Caco-2 (cell line): ENCODE measurements at regions not wholly inside any gene's neighbourhood (a gene's known extent, or its start where the extent isn't known, plus 50 kb on each side); places are given as distances from the start of the nearest gene placed in this dataset.

ENCODE experiments used
- BruUV-seq: library from RNA; stranded (reverse); fragments of 400-500 nt; replicated peaks from 2 replicates; lab custom pipeline; 2021; lab: Mats Ljungman, UMichigan
- CTCF ChIA-PET: fragments of 300-600 bp; sonication (Branson Sonifier 250); formaldehyde crosslinking; loops from one replicate; lab custom pipeline; 2022; ENCODE audit warnings: antibody characterized with exemption; lab: Charles Lee
- POLR2A ChIA-PET: fragments of 300-600 bp; sonication (Branson Sonifier 250); formaldehyde crosslinking; loops from one replicate; lab custom pipeline; 2022; ENCODE audit warnings: antibody characterized with exemption; lab: Charles Lee
- DNase-seq, 2 experiments: peaks; one replicate each; pipeline versions ENCODE4 v3.0.0 to v3.0.0-alpha.2; 2020 to 2022
- H3K27me3 ChIP-seq: replicated peaks from 2 replicates; pipeline ENCODE4 v1.6.0; 2011; ENCODE audit warnings: low read length; ENCODE audit not compliant: control insufficient read depth, insufficient read depth
- H3K36me3 ChIP-seq: 2 replicates; pipeline ENCODE4 v1.5.1; 2011; ENCODE audit warnings: low read length; ENCODE audit not compliant: control insufficient read depth, insufficient read depth
- H3K4me1 ChIP-seq: fragments of 250-450 bp; sonication (Bioruptor Pico); 2 replicates; pipeline ENCODE4 v1.5.1; 2020; ENCODE audit warnings: mild to moderate bottlenecking
- H3K4me3 ChIP-seq: 2 replicates; pipeline ENCODE4 v1.5.1; 2011; ENCODE audit warnings: low read depth, mild to moderate bottlenecking, control low read depth, low read length
- H3K9me3 ChIP-seq: fragments of 250-450 bp; sonication (Bioruptor Pico); 2 replicates; pipeline ENCODE4 v1.5.1; 2020; ENCODE audit warnings: mild to moderate bottlenecking, moderate library complexity
- H3K27ac Mint-ChIP-seq: one replicate; pipeline ENCODE4 v1.8.0; 2022; ENCODE audit warnings: mixed read lengths; ENCODE audit not compliant: unreplicated experiment
- H3K27me3 Mint-ChIP-seq: one replicate; pipeline ENCODE4 v1.8.0; 2022; ENCODE audit warnings: mixed read lengths; ENCODE audit not compliant: insufficient read depth, unreplicated experiment
- H3K36me3 Mint-ChIP-seq: one replicate; pipeline ENCODE4 v1.8.0; 2022; ENCODE audit warnings: mild to moderate bottlenecking, mixed read lengths; ENCODE audit not compliant: insufficient read depth, unreplicated experiment
- H3K4me1 Mint-ChIP-seq: one replicate; pipeline ENCODE4 v1.8.0; 2022; ENCODE audit warnings: low read depth, mixed read lengths; ENCODE audit not compliant: unreplicated experiment
- H3K4me3 Mint-ChIP-seq: one replicate; pipeline ENCODE4 v1.8.0; 2022; ENCODE audit warnings: mild to moderate bottlenecking, moderate library complexity, mixed read lengths; ENCODE audit not compliant: unreplicated experiment
- H3K9me3 Mint-ChIP-seq: one replicate; pipeline ENCODE4 v1.8.0; 2022; ENCODE audit warnings: mixed read lengths; ENCODE audit not compliant: unreplicated experiment
- intact Hi-C: fragments of 100-400 bp; cut with micrococcal nuclease; formaldehyde crosslinking; loops from one replicate; pipeline ENCODE4 v1.10.0; 2022; ENCODE audit not compliant: unreplicated experiment
- TF ChIP-seq, protein P1 (sequence below), 2 experiments: fragments of 200-600 bp in 1 of 2; IDR thresholded peaks; 1 replicate in 1 of 2; 2 replicates in 1 of 2; pipeline versions ENCODE4 v1.5.1 to v1.8.0; 2011 to 2022; ENCODE audit warnings: antibody characterized with exemption in 1 of 2, control low read depth in 1 of 2, inconsistent platforms in 1 of 2, low read depth in 1 of 2, low read length in 1 of 2, mild to moderate bottlenecking in 1 of 2, moderate library complexity in 1 of 2; ENCODE audit not compliant: insufficient read depth in 1 of 2, severe bottlenecking in 1 of 2, unreplicated experiment in 1 of 2

DNA sequence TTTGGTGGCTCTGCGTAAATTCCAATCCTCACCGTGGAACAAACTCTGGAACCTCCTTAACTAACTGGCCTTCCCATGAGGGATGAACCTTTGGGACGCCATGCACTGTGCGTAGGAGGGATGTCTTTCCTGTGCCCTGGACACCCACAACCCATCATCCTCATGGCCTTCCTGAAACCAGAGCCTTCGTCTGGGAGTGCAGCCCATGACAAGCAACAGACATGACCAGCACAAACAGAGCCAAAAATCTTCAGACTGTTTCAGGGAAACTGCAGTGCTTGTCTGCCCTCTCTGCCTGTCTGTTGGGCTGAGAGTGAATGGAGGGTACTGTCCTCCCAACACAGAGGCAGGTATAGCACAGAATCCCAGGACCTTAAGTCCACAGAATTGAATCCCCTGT, 61.1 kb upstream of the BOC start:
- no peak overlapping the region for H3K4me3 ChIP-seq
- Mint-ChIP-seq H3K27ac (no peak overlapping the region), H3K27me3 (no peaks in the 10 kb centered on the region), H3K4me1 (no peaks in the 10 kb centered on the region), H3K4me3 (no peak overlapping the region), H3K9me3 (no peaks in the 10 kb centered on the region), H3K36me3 (no peaks in the 10 kb centered on the region)
- no peaks in the 10 kb centered on the region for H3K9me3 ChIP-seq
- CTCF ChIA-PET, result no interaction called here
- no TSS peak for BruUV-seq
- no peaks in the 10 kb centered on the region for H3K4me1 ChIP-seq
- DNase-seq, result no peak
- POLR2A ChIA-PET, result no interaction called here
- intact Hi-C loops, result loop anchor here (1.0 kb wide), 1 partner anchor 15 kb away; no protein-coding TSS in a partner anchor
- H3K27me3 ChIP-seq, result no peaks in the 10 kb centered on the region; the same call in 1 of the 2 replicates
- no peaks in the 10 kb centered on the region for H3K36me3 ChIP-seq
- TF ChIP-seq, protein P1, sequence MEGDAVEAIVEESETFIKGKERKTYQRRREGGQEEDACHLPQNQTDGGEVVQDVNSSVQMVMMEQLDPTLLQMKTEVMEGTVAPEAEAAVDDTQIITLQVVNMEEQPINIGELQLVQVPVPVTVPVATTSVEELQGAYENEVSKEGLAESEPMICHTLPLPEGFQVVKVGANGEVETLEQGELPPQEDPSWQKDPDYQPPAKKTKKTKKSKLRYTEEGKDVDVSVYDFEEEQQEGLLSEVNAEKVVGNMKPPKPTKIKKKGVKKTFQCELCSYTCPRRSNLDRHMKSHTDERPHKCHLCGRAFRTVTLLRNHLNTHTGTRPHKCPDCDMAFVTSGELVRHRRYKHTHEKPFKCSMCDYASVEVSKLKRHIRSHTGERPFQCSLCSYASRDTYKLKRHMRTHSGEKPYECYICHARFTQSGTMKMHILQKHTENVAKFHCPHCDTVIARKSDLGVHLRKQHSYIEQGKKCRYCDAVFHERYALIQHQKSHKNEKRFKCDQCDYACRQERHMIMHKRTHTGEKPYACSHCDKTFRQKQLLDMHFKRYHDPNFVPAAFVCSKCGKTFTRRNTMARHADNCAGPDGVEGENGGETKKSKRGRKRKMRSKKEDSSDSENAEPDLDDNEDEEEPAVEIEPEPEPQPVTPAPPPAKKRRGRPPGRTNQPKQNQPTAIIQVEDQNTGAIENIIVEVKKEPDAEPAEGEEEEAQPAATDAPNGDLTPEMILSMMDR (IDR thresholded peaks at IDR 0.05; ENCODE audit: insufficient read depth in 1 of 2, low read depth in 1 of 2, low read length in 1 of 2, severe bottlenecking in 1 of 2, unreplicated experiment in 1 of 2), result no peak

- H3K4me3 Mint-ChIP-seq, result no peak overlapping the region
- Histone ChIP-seq H3K36me3 (no peaks in the 10 kb centered on the region), H3K27me3 (no peaks in the 10 kb centered on the region), H3K4me1 (no peaks in the 10 kb centered on the region), H3K9me3 (no peaks in the 10 kb centered on the region), H3K4me3 (no peak overlapping the region)
- H3K9me3 Mint-ChIP-seq, result no peaks in the 10 kb centered on the region
- no peak for DNase-seq
- TF ChIP-seq, protein P1 (IDR thresholded peaks at IDR 0.05; ENCODE audit: insufficient read depth in 1 of 2, low read depth in 1 of 2, low read length in 1 of 2, severe bottlenecking in 1 of 2, unreplicated experiment in 1 of 2), result no peak
- ChIA-PET CTCF (no interaction called here), POLR2A (no interaction called here)
- no peaks in the 10 kb centered on the region for H3K27me3 Mint-ChIP-seq
- BruUV-seq, result no TSS peak
- no peaks in the 10 kb centered on the region for H3K4me1 Mint-ChIP-seq
- no peaks in the 10 kb centered on the region for H3K36me3 Mint-ChIP-seq
- intact Hi-C loops, result no loop called here
- H3K27ac Mint-ChIP-seq, result no peak overlapping the region
Observed at GRCh38 chr3:113151461-113152031, 59.8 kb upstream of the BOC start.

- no TSS peak for BruUV-seq
- Histone ChIP-seq H3K27me3 (no peaks in the 10 kb centered on the region), H3K4me1 (no peaks in the 10 kb centered on the region), H3K4me3 (no peak overlapping the region), H3K36me3 (no peaks in the 10 kb centered on the region), H3K9me3 (no peaks in the 10 kb centered on the region)
- intact Hi-C loops, result no loop called here
- H3K4me3 Mint-ChIP-seq, result no peak overlapping the region
- H3K27me3 Mint-ChIP-seq, result no peaks in the 10 kb centered on the region
- no peaks in the 10 kb centered on the region for H3K36me3 Mint-ChIP-seq
- DNase-seq, result no peak
- no peaks in the 10 kb centered on the region for H3K4me1 Mint-ChIP-seq
- TF ChIP-seq, protein P1 (IDR thresholded peaks at IDR 0.05; ENCODE audit: insufficient read depth in 1 of 2, low read depth in 1 of 2, low read length in 1 of 2, severe bottlenecking in 1 of 2, unreplicated experiment in 1 of 2), result no peak
- H3K27ac Mint-ChIP-seq, result no peak overlapping the region
- no peaks in the 10 kb centered on the region for H3K9me3 Mint-ChIP-seq
- ChIA-PET CTCF (no interaction called here), POLR2A (no interaction called here)
Observed at GRCh38 chr3:113152849-113153248, 58.5 kb upstream of the BOC start.
